HG03064 (cell line): ENCODE measurements at regions not wholly inside any gene's neighbourhood (a gene's known extent, or its start where the extent isn't known, plus 50 kb on each side); places are given as distances from the start of the nearest gene placed in this dataset.

Experiments
- ATAC-seq: cut with Tn5 transposase; IDR thresholded peaks from one replicate; pipeline ENCODE4 v1.9.1; 2021; ENCODE audit warnings: low read depth; ENCODE audit not compliant: unreplicated experiment

GRCh38 chr4:183763990-183764754 is 105.1 kb downstream of the TRAPPC11 start:
- no peak for ATAC-seq

GRCh38 chr4:183765251-183765911 is 106.3 kb downstream of the TRAPPC11 start:
- ATAC-seq = no peak

- no peak for ATAC-seq
These were observed 107.0 kb downstream of the TRAPPC11 start for GRCh38 chr4:183766140-183766539.

GRCh38 chr4:183770906-183771305 is 111.8 kb downstream of the TRAPPC11 start:
- ATAC-seq = no peak

GRCh38 chr4:183772361-183772760 is 113.3 kb downstream of the TRAPPC11 start:
- no peak for ATAC-seq

- ATAC-seq = no peak
These were observed 114.7 kb downstream of the TRAPPC11 start for GRCh38 chr4:183773790-183774189.

- no peak for ATAC-seq
These were observed 121.8 kb upstream of the STOX2 start for GRCh38 chr4:183783306-183783705.

- ATAC-seq = no peak
These were observed 121.0 kb upstream of the STOX2 start for GRCh38 chr4:183783991-183784553.

- no peak for ATAC-seq
These were observed 116.7 kb upstream of the STOX2 start for GRCh38 chr4:183788308-183788905.

GRCh38 chr4:183789657-183790056 is 115.5 kb upstream of the STOX2 start:
- ATAC-seq = no peak

- ATAC-seq = no peak
These were observed 114.4 kb upstream of the STOX2 start for GRCh38 chr4:183790661-183791060.

GRCh38 chr4:183797011-183797444 is 108.1 kb upstream of the STOX2 start:
- no peak for ATAC-seq

GRCh38 chr4:183797445-183798300 is 107.4 kb upstream of the STOX2 start:
- no peak for ATAC-seq

- ATAC-seq = no peak
These were observed 106.5 kb upstream of the STOX2 start for GRCh38 chr4:183798301-183799253.

GRCh38 chr4:183801457-183802165 is 103.5 kb upstream of the STOX2 start:
- no peak for ATAC-seq

- no peak for ATAC-seq
These were observed 98.8 kb upstream of the STOX2 start for GRCh38 chr4:183806341-183806740.

GRCh38 chr4:183807420-183808096 is 97.5 kb upstream of the STOX2 start:
- ATAC-seq = no peak

GRCh38 chr4:183808097-183808456 is 97.0 kb upstream of the STOX2 start:
- no peak for ATAC-seq
